Liver (tissue), 8 donors: ENCODE measurements at regions not wholly inside any gene's neighbourhood (a gene's known extent, or its start where the extent isn't known, plus 50 kb on each side); places are given as distances from the start of the nearest gene placed in this dataset.

ENCODE experiments used
- DNase-seq: peaks from one replicate; pipeline ENCODE4 v3.0.0-alpha.2; 2017; ENCODE audit warnings: low spot score
- H3K27ac ChIP-seq, 2 donors: one replicate each; pipeline ENCODE4 v1.7.0; 2013; ENCODE audit warnings: inconsistent platforms in 2 of 2, low read length in 2 of 2, control low read depth in 1 of 2, low read depth in 1 of 2, mild to moderate bottlenecking in 1 of 2
- H3K27me3 ChIP-seq, 4 donors: one replicate each; pipeline versions ENCODE4 v1.6.1 to v1.7.0; 2013; ENCODE audit warnings: low read length in 3 of 4, inconsistent platforms in 1 of 4, mild to moderate bottlenecking in 1 of 4, moderate library complexity in 1 of 4; ENCODE audit not compliant: control insufficient read depth in 4 of 4, insufficient read depth in 4 of 4
- H3K36me3 ChIP-seq, 4 donors: one replicate each; pipeline versions ENCODE4 v1.6.1 to v1.7.0; 2013; ENCODE audit warnings: low read length in 3 of 4, mild to moderate bottlenecking in 3 of 4, low read depth in 1 of 4, moderate library complexity in 1 of 4; ENCODE audit not compliant: control insufficient read depth in 4 of 4, insufficient read depth in 3 of 4
- H3K4me1 ChIP-seq, 4 donors: one replicate each; pipeline versions ENCODE4 v1.6.1 to v1.7.0; 2013; ENCODE audit warnings: low read length in 3 of 4, mild to moderate bottlenecking in 3 of 4, moderate library complexity in 1 of 4; ENCODE audit not compliant: control insufficient read depth in 4 of 4, insufficient read depth in 4 of 4
- H3K4me3 ChIP-seq, 3 donors: one replicate each; pipeline versions ENCODE4 v1.6.1 to v1.7.0; 2013; ENCODE audit warnings: low read length in 3 of 3, control low read depth in 1 of 3, low read depth in 1 of 3, mild to moderate bottlenecking in 1 of 3
- H3K9ac ChIP-seq, 2 donors: one replicate each; pipeline ENCODE4 v1.7.0; 2013; ENCODE audit warnings: low read length in 2 of 2, mild to moderate bottlenecking in 2 of 2, moderate library complexity in 2 of 2, control low read depth in 1 of 2, low read depth in 1 of 2
- H3K9me3 ChIP-seq, 4 donors: one replicate each; pipeline versions ENCODE4 v1.6.1 to v1.7.0; 2013; ENCODE audit warnings: low read length in 3 of 4; ENCODE audit not compliant: control insufficient read depth in 4 of 4
- FOXA1 ChIP-seq: IDR thresholded peaks from 2 replicates; pipeline ENCODE4 v1.6.1; 2016; ENCODE audit warnings: antibody characterized with exemption
- FOXA2 ChIP-seq: IDR thresholded peaks from 2 replicates; pipeline ENCODE4 v1.6.1; 2016; ENCODE audit warnings: antibody characterized with exemption
- GABPA ChIP-seq, 2 donors: IDR thresholded peaks in 1 of 2; conservative IDR thresholded peaks in 1 of 2; 2 replicates each; pipeline ENCODE4 v1.6.1; 2016; ENCODE audit warnings: antibody characterized with exemption in 2 of 2, mild to moderate bottlenecking in 1 of 2, moderate library complexity in 1 of 2
- HNF4A ChIP-seq, 2 donors: conservative IDR thresholded peaks; 2 replicates each; pipeline ENCODE4 v1.6.1; 2016; ENCODE audit warnings: antibody characterized with exemption in 2 of 2, mild to moderate bottlenecking in 2 of 2
- NR2F2 ChIP-seq: IDR thresholded peaks from 2 replicates; pipeline ENCODE4 v1.6.1; 2016; ENCODE audit warnings: antibody characterized with exemption
- RAD21 ChIP-seq, 2 donors: IDR thresholded peaks; 2 replicates each; pipeline ENCODE4 v1.6.1; 2016; ENCODE audit warnings: antibody characterized with exemption in 2 of 2, mild to moderate bottlenecking in 2 of 2
- SP1 ChIP-seq: IDR thresholded peaks from 2 replicates; pipeline ENCODE4 v1.6.1; 2018; ENCODE audit warnings: antibody characterized with exemption, mild to moderate bottlenecking
- TAF1 ChIP-seq: conservative IDR thresholded peaks from 2 replicates; pipeline ENCODE4 v1.6.1; 2016; ENCODE audit warnings: antibody characterized with exemption, mild to moderate bottlenecking
- YY1 ChIP-seq: IDR thresholded peaks from 2 replicates; pipeline ENCODE4 v1.6.1; 2016; ENCODE audit warnings: antibody characterized with exemption, mild to moderate bottlenecking
- WGBS: extraction: QIAGEN DNeasy Blood & Tissue Kit; methylation state at CpG from one replicate; pipeline ENCODE4 v1.1.7; 2013; 5-methylcytosine and 5-hydroxymethylcytosine counted together
- TF ChIP-seq, protein P1 (sequence below): fragments of 150-350 bp; IDR thresholded peaks from 2 replicates; pipeline ENCODE4 v1.5.1; 2017; ENCODE audit warnings: improper control_type of control experiment, low read depth, low read length; ENCODE audit not compliant: missing input control
- TF ChIP-seq, protein P2 (sequence below): IDR thresholded peaks from 2 replicates; pipeline ENCODE4 v1.6.1; 2016; ENCODE audit warnings: antibody characterized with exemption, mild to moderate bottlenecking
- TF ChIP-seq, protein P3 (sequence below): IDR thresholded peaks from 2 replicates; pipeline ENCODE4 v1.6.1; 2016; ENCODE audit warnings: antibody characterized with exemption
- TF ChIP-seq, protein P4 (sequence below): IDR thresholded peaks from 2 replicates; pipeline ENCODE4 v1.6.1; 2016; ENCODE audit warnings: antibody characterized with exemption
- donor health status: healthy.
- donor health status: healthy.
- donor health status: healthy.
- donor health status: healthy.
- donor health status: healthy.

DNA sequence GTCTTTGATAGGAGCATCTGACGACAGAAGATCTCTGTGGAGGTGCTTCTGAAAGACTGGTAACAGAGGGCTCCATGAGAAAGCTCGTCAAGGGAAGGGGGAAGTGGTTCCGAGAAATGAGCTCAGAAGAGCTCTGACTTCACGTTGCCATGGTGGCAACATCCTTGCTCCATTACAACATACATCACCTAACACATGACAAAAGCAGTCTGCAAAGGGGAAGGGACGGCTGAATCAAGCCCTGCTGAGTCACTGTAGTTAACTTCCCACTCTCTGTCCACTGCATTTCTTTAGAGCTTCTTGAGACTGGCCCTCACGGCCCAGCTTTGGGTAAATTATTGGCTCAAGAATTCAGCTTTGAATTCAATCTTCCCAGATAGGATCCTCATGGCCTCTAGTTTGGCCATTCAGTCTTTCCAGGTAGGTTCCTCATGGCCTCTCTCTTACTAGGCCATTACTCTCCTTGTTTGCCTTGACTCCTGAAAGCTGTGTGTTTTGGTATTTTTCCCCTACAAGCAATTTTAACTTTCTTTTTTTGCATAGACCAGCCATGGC is 88.0 kb upstream of the ZNF648 start:
- Histone ChIP-seq H3K9me3 (no peaks in the 10 kb centered on the region), H3K27ac (peak overlapping the region; percentile 32 to 42), H3K4me1 (peaks cover 0 to 6% (median 3%) of the 10 kb centered on the region in 4 donors), H3K9ac (no peak overlapping the region), H3K36me3 (no peaks in the 10 kb centered on the region), H3K4me3 (no peak overlapping the region), H3K27me3 (no peaks in the 10 kb centered on the region)
- no peak for DNase-seq
- 83% methylated on average over 6 of the region's 6 CpGs for WGBS
- peak; percentile 12 for TF ChIP-seq SP1
- TF ChIP-seq HNF4A (conservative IDR thresholded peaks at IDR 0.05) = no peak
- peak; percentile 40 for TF ChIP-seq YY1

DNA sequence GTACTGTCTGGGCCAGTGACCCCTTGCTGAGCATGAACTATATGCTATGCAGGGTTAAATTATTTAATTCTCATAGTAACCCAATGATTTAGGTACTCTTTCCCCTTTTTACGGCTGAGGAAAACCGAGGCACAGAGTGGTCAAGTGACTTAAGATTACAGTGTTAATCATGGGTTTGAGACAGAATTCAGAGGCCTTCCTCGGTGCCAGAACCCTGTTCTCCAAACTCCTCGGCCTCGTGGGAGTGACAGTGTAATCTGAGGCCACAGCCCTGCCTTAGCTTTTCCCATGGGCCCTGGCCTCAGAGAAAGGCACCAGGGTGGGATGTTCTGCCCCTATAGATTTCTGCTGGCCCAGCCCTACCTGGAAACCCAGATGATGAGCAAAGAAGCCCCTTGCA is 86.4 kb upstream of the ZNF648 start:
- Histone ChIP-seq H3K36me3 (no peaks in the 10 kb centered on the region), H3K27ac (peak overlapping the region in 1 of 2 donors; percentile 55), H3K4me3 (no peak overlapping the region), H3K4me1 (peaks cover 0 to 15% (median 10%) of the 10 kb centered on the region in 4 donors), H3K9ac (no peak overlapping the region), H3K27me3 (no peaks in the 10 kb centered on the region), H3K9me3 (no peaks in the 10 kb centered on the region)
- WGBS = 87% methylated on average over 5 of the region's 5 CpGs
- DNase-seq = no peak
- TF ChIP-seq TAF1 (no peak), HNF4A (conservative IDR thresholded peaks at IDR 0.05) (no peak), NR2F2 (no peak), YY1 (no peak), GABPA (IDR thresholded peaks at IDR 0.05 in 1 of 2, conservative IDR thresholded peaks at IDR 0.05 in 1 of 2) (no peak), FOXA2 (no peak), FOXA1 (no peak), RAD21 (IDR thresholded peaks at IDR 0.05) (no peak)
- TF ChIP-seq, protein P1, sequence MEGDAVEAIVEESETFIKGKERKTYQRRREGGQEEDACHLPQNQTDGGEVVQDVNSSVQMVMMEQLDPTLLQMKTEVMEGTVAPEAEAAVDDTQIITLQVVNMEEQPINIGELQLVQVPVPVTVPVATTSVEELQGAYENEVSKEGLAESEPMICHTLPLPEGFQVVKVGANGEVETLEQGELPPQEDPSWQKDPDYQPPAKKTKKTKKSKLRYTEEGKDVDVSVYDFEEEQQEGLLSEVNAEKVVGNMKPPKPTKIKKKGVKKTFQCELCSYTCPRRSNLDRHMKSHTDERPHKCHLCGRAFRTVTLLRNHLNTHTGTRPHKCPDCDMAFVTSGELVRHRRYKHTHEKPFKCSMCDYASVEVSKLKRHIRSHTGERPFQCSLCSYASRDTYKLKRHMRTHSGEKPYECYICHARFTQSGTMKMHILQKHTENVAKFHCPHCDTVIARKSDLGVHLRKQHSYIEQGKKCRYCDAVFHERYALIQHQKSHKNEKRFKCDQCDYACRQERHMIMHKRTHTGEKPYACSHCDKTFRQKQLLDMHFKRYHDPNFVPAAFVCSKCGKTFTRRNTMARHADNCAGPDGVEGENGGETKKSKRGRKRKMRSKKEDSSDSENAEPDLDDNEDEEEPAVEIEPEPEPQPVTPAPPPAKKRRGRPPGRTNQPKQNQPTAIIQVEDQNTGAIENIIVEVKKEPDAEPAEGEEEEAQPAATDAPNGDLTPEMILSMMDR = no peak
- TF ChIP-seq, protein P2, sequence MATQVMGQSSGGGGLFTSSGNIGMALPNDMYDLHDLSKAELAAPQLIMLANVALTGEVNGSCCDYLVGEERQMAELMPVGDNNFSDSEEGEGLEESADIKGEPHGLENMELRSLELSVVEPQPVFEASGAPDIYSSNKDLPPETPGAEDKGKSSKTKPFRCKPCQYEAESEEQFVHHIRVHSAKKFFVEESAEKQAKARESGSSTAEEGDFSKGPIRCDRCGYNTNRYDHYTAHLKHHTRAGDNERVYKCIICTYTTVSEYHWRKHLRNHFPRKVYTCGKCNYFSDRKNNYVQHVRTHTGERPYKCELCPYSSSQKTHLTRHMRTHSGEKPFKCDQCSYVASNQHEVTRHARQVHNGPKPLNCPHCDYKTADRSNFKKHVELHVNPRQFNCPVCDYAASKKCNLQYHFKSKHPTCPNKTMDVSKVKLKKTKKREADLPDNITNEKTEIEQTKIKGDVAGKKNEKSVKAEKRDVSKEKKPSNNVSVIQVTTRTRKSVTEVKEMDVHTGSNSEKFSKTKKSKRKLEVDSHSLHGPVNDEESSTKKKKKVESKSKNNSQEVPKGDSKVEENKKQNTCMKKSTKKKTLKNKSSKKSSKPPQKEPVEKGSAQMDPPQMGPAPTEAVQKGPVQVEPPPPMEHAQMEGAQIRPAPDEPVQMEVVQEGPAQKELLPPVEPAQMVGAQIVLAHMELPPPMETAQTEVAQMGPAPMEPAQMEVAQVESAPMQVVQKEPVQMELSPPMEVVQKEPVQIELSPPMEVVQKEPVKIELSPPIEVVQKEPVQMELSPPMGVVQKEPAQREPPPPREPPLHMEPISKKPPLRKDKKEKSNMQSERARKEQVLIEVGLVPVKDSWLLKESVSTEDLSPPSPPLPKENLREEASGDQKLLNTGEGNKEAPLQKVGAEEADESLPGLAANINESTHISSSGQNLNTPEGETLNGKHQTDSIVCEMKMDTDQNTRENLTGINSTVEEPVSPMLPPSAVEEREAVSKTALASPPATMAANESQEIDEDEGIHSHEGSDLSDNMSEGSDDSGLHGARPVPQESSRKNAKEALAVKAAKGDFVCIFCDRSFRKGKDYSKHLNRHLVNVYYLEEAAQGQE = no peak
- TF ChIP-seq, protein P3, sequence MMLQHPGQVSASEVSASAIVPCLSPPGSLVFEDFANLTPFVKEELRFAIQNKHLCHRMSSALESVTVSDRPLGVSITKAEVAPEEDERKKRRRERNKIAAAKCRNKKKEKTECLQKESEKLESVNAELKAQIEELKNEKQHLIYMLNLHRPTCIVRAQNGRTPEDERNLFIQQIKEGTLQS = no peak
- TF ChIP-seq, protein P4, sequence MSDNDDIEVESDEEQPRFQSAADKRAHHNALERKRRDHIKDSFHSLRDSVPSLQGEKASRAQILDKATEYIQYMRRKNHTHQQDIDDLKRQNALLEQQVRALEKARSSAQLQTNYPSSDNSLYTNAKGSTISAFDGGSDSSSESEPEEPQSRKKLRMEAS = no peak
